Mammary epithelial cell (primary cell): ENCODE measurements at regions not wholly inside any gene's neighbourhood (a gene's known extent, or its start where the extent isn't known, plus 50 kb on each side); places are given as distances from the start of the nearest gene placed in this dataset.

Source experiments
- CTCF ChIP-seq, 2 donors: IDR thresholded peaks in 1 of 2; conservative IDR thresholded peaks in 1 of 2; 2 replicates each; pipeline ENCODE4 v1.5.1; 2011 to 2012; ENCODE audit warnings: inconsistent platforms in 2 of 2, low read length in 2 of 2, mild to moderate bottlenecking in 2 of 2, control low read depth in 1 of 2, low read depth in 1 of 2; ENCODE audit not compliant: insufficient read depth in 1 of 2; ENCODE audit errors: extremely low read depth in 1 of 2
- EZH2 ChIP-seq: IDR thresholded peaks from 2 replicates; pipeline ENCODE4 v1.6.1; 2012; ENCODE audit warnings: low read length, inconsistent platforms, borderline replicate concordance

GRCh38 chr11:100556781-100557180 is 130.3 kb upstream of the ARHGAP42 start:
- TF ChIP-seq CTCF (conservative IDR thresholded peaks at IDR 0.05 in 1 of 2, IDR thresholded peaks at IDR 0.05 in 1 of 2; ENCODE audit: extremely low read depth in 1 of 2, insufficient read depth in 1 of 2, low read depth in 1 of 2, low read length in 2 of 2): no peak
- no peak for TF ChIP-seq EZH2
